Bronchial epithelial cell (primary cell): ENCODE measurements at regions not wholly inside any gene's neighbourhood (a gene's known extent, or its start where the extent isn't known, plus 50 kb on each side); places are given as distances from the start of the nearest gene placed in this dataset.
A peak's percentile ranks its signal among the peaks of the same experiment; 100 is the strongest.

ENCODE experiments used
- DNase-seq: peaks from one replicate; pipeline ENCODE4 v3.0.0-alpha.2; 2010; ENCODE audit warnings: low read depth
- FAIRE-seq: peaks from 2 replicates; lab custom pipeline; 2011; peaks lifted over from hg19 to GRCh38; lab: Jason Lieb, UNC
- H3K27me3 ChIP-seq: 2 replicates; pipeline ENCODE4 v1.5.1; 2011; ENCODE audit warnings: low read length; ENCODE audit not compliant: control insufficient read depth, insufficient read depth
- H3K36me3 ChIP-seq: 2 replicates; pipeline ENCODE4 v1.5.1; 2011; ENCODE audit warnings: low read length; ENCODE audit not compliant: control insufficient read depth, insufficient read depth
- H3K4me3 ChIP-seq: 2 replicates; pipeline ENCODE4 v1.5.1; 2011; ENCODE audit warnings: mild to moderate bottlenecking, low read depth, low read length, control low read depth
- TF ChIP-seq, protein P1 (sequence below): IDR thresholded peaks from 2 replicates; pipeline ENCODE4 v1.5.1; 2011; ENCODE audit warnings: mild to moderate bottlenecking, moderate library complexity, low read length, control low read depth, inconsistent platforms; ENCODE audit not compliant: insufficient read depth, severe bottlenecking

GRCh38 chr12:127504874-127505273, 762.1 kb upstream of the TMEM132C start:
- DNase-seq (no peak), FAIRE-seq (no peak)
- TF ChIP-seq, protein P1, sequence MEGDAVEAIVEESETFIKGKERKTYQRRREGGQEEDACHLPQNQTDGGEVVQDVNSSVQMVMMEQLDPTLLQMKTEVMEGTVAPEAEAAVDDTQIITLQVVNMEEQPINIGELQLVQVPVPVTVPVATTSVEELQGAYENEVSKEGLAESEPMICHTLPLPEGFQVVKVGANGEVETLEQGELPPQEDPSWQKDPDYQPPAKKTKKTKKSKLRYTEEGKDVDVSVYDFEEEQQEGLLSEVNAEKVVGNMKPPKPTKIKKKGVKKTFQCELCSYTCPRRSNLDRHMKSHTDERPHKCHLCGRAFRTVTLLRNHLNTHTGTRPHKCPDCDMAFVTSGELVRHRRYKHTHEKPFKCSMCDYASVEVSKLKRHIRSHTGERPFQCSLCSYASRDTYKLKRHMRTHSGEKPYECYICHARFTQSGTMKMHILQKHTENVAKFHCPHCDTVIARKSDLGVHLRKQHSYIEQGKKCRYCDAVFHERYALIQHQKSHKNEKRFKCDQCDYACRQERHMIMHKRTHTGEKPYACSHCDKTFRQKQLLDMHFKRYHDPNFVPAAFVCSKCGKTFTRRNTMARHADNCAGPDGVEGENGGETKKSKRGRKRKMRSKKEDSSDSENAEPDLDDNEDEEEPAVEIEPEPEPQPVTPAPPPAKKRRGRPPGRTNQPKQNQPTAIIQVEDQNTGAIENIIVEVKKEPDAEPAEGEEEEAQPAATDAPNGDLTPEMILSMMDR, result no peak
- H3K27me3 ChIP-seq, result no peaks in the 10 kb centered on the region
- H3K4me3 ChIP-seq, result no peak overlapping the region
- H3K36me3 ChIP-seq, result no peaks in the 10 kb centered on the region

GRCh38 chr12:127507341-127507740, 759.6 kb upstream of the TMEM132C start:
- H3K27me3 ChIP-seq, result no peaks in the 10 kb centered on the region
- H3K36me3 ChIP-seq, result no peaks in the 10 kb centered on the region
- no peak for FAIRE-seq
- TF ChIP-seq, protein P1, result no peak
- DNase-seq, result no peak
- H3K4me3 ChIP-seq, result no peak overlapping the region

DNA sequence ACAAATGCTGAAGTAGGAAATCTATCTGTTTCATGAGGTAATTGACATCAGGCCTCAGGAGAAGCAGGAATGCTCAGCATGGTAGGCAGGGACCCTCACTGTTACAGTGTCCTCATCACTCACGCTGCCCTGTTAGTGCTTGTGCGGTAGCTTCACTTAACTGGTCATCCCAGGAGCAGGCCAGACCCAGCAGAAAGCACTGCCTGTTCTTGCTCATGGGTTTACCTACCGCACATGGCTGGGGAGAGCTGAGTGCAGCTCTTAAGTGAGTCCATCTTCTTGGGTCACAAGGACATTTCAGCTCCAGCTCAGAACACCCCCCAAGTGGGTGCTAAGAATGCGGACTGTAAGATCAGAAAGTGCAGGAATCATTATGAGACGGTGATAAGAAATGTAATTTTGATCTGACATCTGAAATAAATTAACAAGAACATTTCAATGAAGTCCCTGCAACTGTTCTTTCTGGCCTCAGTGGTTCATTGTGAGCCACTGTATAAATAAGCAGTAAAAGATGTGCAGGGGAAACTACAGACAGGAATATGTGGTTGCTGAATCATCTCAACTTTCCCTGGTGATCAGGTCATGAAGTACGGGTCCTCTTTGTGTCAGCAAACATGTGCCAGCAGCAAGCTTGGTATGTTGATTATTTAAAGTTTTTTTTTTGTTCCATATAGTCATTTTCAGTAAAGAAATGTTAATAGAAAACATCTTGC, 757.7 kb upstream of the TMEM132C start:
- no peak for DNase-seq
- no peaks in the 10 kb centered on the region for H3K36me3 ChIP-seq
- no peaks in the 10 kb centered on the region for H3K27me3 ChIP-seq
- peak; percentile 70 for FAIRE-seq
- no peak overlapping the region for H3K4me3 ChIP-seq
- TF ChIP-seq, protein P1, result no peak

- TF ChIP-seq, protein P1, result no peak
- Histone ChIP-seq H3K36me3 (no peaks in the 10 kb centered on the region), H3K4me3 (no peak overlapping the region), H3K27me3 (no peaks in the 10 kb centered on the region)
- FAIRE-seq (no peak), DNase-seq (no peak)
These were observed 751.0 kb upstream of the TMEM132C start for GRCh38 chr12:127515941-127516340.

DNA sequence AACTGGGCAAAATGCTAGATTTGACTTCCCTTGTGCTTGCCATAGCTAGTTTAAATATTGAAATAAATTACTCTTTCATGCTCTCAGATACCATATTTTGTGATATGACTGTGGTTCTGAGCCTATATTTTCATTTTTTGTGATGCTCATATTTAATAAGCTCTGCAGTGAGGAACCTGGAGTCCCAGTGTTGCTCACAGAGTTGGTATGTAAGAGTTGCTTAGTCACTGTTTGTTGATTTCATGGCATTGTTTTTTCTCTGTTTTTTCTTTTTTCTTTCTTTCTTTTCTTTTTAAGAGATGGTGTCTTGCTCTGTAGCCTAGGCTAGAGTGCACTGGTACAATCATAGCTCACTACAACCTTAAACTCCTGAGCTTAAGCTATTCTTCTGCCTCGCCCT, 750.5 kb upstream of the TMEM132C start:
- TF ChIP-seq, protein P1, result no peak
- Histone ChIP-seq H3K27me3 (no peaks in the 10 kb centered on the region), H3K36me3 (no peaks in the 10 kb centered on the region), H3K4me3 (no peak overlapping the region)
- DNase-seq (no peak), FAIRE-seq (no peak)

- FAIRE-seq, result no peak
- H3K27me3 ChIP-seq, result no peaks in the 10 kb centered on the region
- no peak for DNase-seq
- no peak overlapping the region for H3K4me3 ChIP-seq
- H3K36me3 ChIP-seq, result no peaks in the 10 kb centered on the region
- TF ChIP-seq, protein P1, result no peak
These were observed 747.2 kb upstream of the TMEM132C start for GRCh38 chr12:127519779-127520178.
